AG09319 (cell line): ENCODE measurements at regions not wholly inside any gene's neighbourhood (a gene's known extent, or its start where the extent isn't known, plus 50 kb on each side); places are given as distances from the start of the nearest gene placed in this dataset.

ENCODE experiments used
- DNase-seq: peaks from one replicate; pipeline ENCODE4 v3.0.0-alpha.2; 2010; ENCODE audit warnings: low read depth; ENCODE audit errors: extremely low read depth
- TF ChIP-seq, protein P1 (sequence below): IDR thresholded peaks from 2 replicates; pipeline ENCODE4 v1.5.1; 2011; ENCODE audit warnings: low read depth, mild to moderate bottlenecking, inconsistent platforms, low read length, moderate library complexity

DNA sequence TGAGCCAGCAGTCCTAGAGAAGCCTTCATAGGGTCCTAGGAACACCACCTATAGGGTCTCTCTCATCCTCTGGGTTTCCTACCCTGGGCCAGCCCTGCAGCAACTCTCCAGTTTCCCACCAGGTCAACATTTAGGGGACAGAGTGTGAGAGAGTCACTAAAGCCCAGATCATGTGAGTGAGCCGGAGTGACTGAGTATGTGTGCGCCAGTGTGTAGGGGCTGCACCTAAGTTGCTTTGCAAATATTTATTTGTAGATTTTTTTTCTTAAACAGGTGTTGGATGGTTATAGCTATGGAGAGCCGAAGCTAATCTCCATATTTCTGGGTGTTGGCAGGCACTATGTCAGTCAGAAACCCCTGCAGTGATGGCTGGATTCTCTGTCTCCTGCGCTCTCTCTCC is 232.5 kb upstream of the NCAM1 start:
- no peak for DNase-seq

DNA sequence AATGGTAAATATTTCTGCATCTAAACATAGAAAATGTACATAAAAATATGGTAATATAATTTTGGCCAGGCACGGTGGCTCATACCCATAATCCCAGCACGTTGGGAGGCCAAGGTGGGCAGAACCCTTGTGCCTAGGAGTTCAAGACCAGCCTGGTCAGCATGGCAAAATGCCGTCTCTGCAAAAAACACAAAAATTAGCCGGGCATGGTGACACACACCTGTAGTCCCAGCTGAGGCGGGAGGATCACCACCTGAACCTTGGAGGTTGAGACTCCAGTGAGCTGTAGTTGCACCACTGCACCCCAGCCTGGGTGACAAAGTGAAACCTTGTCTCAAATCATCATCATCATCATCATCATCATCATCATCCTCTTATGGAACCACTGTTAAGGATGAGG is 230.6 kb upstream of the NCAM1 start:
- DNase-seq: no peak
- TF ChIP-seq, protein P1, sequence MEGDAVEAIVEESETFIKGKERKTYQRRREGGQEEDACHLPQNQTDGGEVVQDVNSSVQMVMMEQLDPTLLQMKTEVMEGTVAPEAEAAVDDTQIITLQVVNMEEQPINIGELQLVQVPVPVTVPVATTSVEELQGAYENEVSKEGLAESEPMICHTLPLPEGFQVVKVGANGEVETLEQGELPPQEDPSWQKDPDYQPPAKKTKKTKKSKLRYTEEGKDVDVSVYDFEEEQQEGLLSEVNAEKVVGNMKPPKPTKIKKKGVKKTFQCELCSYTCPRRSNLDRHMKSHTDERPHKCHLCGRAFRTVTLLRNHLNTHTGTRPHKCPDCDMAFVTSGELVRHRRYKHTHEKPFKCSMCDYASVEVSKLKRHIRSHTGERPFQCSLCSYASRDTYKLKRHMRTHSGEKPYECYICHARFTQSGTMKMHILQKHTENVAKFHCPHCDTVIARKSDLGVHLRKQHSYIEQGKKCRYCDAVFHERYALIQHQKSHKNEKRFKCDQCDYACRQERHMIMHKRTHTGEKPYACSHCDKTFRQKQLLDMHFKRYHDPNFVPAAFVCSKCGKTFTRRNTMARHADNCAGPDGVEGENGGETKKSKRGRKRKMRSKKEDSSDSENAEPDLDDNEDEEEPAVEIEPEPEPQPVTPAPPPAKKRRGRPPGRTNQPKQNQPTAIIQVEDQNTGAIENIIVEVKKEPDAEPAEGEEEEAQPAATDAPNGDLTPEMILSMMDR: no peak

More for the DNA sequence above, 232.5 kb upstream of the NCAM1 start:
- TF ChIP-seq, protein P1: no peak

DNA sequence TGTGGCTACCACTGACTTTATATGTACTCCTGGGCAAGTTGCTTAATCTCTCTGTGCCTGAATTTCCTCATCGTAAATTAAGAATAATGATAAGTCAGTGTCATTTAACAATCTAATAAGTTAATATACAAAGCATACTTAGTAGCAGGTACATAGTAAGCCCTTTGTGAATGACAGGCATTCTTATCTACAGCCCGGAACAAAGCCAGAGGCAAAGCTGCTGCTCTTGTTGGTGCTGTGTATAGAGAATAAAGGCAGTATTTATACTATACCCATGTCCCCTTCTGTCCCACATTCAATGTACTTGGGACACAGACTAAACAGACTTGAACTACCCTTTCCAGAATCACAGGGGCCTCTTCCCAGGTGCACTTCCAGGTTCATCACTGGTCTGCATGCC is 229.7 kb upstream of the NCAM1 start:
- TF ChIP-seq, protein P1: no peak
- DNase-seq: no peak

DNA sequence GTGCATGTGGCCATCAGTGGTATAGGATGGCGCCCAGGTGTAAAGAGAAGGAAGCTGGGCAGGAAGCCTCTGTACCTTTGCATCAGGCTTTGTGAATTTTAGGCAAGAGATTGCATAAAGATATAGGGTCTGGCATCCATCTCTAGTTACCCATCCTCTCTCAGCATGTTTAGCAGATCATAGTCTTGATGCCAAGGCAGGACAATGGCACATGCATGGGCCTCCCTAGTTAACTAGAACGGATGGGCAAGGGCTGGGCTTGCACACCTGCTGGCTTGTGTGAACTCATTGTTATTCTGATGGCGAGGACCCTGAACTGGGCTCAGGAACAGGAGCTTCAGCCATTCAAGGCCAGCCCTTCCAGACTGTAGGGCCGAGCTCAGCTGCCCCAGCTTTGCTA is 229.2 kb upstream of the NCAM1 start:
- TF ChIP-seq, protein P1: no peak
- DNase-seq: no peak

DNA sequence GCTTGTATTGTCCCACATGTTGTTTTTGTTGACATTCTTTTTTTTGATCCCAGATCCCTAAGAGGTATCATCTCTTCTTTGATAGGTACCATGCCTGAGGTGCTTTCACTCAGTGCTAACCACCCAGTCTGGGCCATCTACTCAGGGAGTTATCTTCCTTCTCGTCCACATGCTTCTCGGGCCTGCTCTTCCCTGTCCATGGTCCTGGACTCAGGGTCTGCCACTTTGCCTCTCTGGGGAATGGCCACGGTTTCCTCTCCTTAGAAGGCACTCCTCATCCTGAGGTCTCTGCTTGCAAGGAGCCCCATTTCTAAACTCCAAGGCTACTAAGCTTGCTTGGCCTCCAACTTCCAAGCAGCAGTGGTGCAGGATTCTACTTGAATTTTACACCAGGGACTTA is 227.0 kb upstream of the NCAM1 start:
- no peak for DNase-seq
- TF ChIP-seq, protein P1: no peak

DNA sequence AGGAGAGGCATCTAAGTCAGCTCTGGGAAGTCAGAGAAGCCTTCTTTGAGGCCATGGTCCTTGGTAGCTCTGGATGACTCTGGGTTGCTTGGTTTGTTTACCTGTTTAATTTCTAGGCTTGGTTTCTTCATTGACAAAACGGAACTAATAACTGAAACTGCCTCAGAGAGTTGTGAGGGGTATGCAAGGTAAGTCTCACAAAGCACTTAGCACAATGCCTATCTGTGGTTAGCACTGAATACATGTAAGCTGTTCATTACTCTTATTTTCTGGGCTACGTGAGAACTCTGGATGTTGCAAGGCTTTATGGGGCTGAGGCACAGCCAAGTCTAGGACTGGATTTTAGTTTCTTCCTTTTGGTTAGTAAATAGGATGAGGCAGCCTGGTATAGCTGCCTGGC is 225.8 kb upstream of the NCAM1 start:
- DNase-seq: no peak

DNA sequence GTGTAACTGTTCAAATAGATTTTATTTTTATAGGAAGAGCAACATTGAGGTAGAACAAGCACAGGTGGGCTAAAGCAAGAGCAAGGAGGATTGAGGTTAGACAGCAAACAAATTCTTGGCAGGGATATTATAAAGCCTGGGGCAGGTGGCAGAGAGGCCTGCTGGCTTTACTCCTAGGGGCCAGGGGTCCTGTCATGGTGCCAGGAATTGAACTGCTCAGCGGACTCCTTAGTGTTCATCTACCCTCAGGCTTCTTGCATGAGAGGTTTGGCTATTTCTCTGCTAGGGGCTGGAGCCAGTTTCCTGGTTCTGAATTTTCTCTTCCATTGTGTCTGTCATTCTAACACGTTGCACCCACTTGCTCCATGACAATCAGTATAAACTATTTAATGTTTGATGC is 217.2 kb upstream of the NCAM1 start:
- no peak for DNase-seq
- TF ChIP-seq, protein P1: no peak

More for the DNA sequence above, 225.8 kb upstream of the NCAM1 start:
- TF ChIP-seq, protein P1: no peak
